IMR-90 (cell line): ENCODE measurements at regions not wholly inside any gene's neighbourhood (a gene's known extent, or its start where the extent isn't known, plus 50 kb on each side); places are given as distances from the start of the nearest gene placed in this dataset.

Experiments
- CEBPB ChIP-seq: IDR thresholded peaks from 2 replicates; pipeline ENCODE4 v1.6.1; 2012; ENCODE audit warnings: low read depth, low read length, improper control_type of control experiment
- FOS ChIP-seq: fragments of 150-350 bp; IDR thresholded peaks from 2 replicates; pipeline ENCODE4 v1.6.1; 2016; ENCODE audit warnings: low read depth, low read length
- MAZ ChIP-seq: IDR thresholded peaks from 2 replicates; pipeline ENCODE4 v1.6.1; 2012; ENCODE audit warnings: low read depth, mild to moderate bottlenecking, low read length, improper control_type of control experiment, moderate library complexity, borderline replicate concordance
- POLR2A ChIP-seq: IDR thresholded peaks from 2 replicates; pipeline ENCODE4 v1.6.1; 2012; ENCODE audit warnings: mild to moderate bottlenecking, low read depth, low read length
- RAD21 ChIP-seq: IDR thresholded peaks from 2 replicates; pipeline ENCODE4 v1.6.1; 2012; ENCODE audit warnings: low read length, improper control_type of control experiment
- RCOR1 ChIP-seq: IDR thresholded peaks from 2 replicates; pipeline ENCODE4 v1.6.1; 2012; ENCODE audit warnings: mild to moderate bottlenecking, low read length, improper control_type of control experiment; ENCODE audit not compliant: insufficient replicate concordance
- RFX5 ChIP-seq: IDR thresholded peaks from 2 replicates; pipeline ENCODE4 v1.8.0; 2012; ENCODE audit warnings: low read depth, mild to moderate bottlenecking, low read length, moderate library complexity
- SMC3 ChIP-seq: fragments of 150-350 bp; IDR thresholded peaks from 2 replicates; pipeline ENCODE4 v1.6.1; 2016; ENCODE audit warnings: low read depth, mild to moderate bottlenecking, antibody characterized with exemption, low read length, moderate library complexity
- TF ChIP-seq, protein P1 (sequence below): conservative IDR thresholded peaks from 2 replicates; pipeline ENCODE4 v1.5.1; 2012; ENCODE audit warnings: mild to moderate bottlenecking, low read depth, low read length, improper control_type of control experiment

- TF ChIP-seq, protein P1, sequence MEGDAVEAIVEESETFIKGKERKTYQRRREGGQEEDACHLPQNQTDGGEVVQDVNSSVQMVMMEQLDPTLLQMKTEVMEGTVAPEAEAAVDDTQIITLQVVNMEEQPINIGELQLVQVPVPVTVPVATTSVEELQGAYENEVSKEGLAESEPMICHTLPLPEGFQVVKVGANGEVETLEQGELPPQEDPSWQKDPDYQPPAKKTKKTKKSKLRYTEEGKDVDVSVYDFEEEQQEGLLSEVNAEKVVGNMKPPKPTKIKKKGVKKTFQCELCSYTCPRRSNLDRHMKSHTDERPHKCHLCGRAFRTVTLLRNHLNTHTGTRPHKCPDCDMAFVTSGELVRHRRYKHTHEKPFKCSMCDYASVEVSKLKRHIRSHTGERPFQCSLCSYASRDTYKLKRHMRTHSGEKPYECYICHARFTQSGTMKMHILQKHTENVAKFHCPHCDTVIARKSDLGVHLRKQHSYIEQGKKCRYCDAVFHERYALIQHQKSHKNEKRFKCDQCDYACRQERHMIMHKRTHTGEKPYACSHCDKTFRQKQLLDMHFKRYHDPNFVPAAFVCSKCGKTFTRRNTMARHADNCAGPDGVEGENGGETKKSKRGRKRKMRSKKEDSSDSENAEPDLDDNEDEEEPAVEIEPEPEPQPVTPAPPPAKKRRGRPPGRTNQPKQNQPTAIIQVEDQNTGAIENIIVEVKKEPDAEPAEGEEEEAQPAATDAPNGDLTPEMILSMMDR = no peak
- TF ChIP-seq RCOR1 = no peak
- TF ChIP-seq RAD21 = no peak
- no peak for TF ChIP-seq FOS
- TF ChIP-seq CEBPB = no peak
- TF ChIP-seq POLR2A = no peak
- TF ChIP-seq MAZ = no peak
- no peak for TF ChIP-seq SMC3
- no peak for TF ChIP-seq RFX5
These were observed 698.8 kb downstream of the MATN1 start for GRCh38 chr1:30024411-30025195.
